NCI-H2171 treated with DMSO at 0.1 percent for 48 hours (cell line): ENCODE measurements at regions not wholly inside any gene's neighbourhood (a gene's known extent, or its start where the extent isn't known, plus 50 kb on each side); places are given as distances from the start of the nearest gene placed in this dataset.
"Not testable (repeated sequence)": the region's sequence is repeated elsewhere in the genome, so short reads cannot be mapped to it uniquely, and the experiment has no call there.

Source experiments
- DNase-seq: peaks from one replicate; lab custom pipeline; 2025; lab: John Stamatoyannopoulos, UW

- DNase-seq: no peak
Observed at GRCh38 chr9:85204176-85204575, 534.6 kb downstream of the NTRK2 start.

GRCh38 chr9:85202596-85202995, 533.1 kb downstream of the NTRK2 start:
- no peak for DNase-seq

GRCh38 chr9:85200726-85201404, 531.3 kb downstream of the NTRK2 start:
- no peak for DNase-seq

GRCh38 chr9:85199866-85200495, 530.5 kb downstream of the NTRK2 start:
- no peak for DNase-seq

- no peak for DNase-seq
Observed at GRCh38 chr9:85192750-85193149, 523.2 kb downstream of the NTRK2 start.

- DNase-seq: no peak
Observed at GRCh38 chr9:85186218-85186585, 516.7 kb downstream of the NTRK2 start.

GRCh38 chr9:85185486-85186217, 516.1 kb downstream of the NTRK2 start:
- DNase-seq: no peak

GRCh38 chr9:85182383-85182782, 512.9 kb downstream of the NTRK2 start:
- no peak for DNase-seq

GRCh38 chr9:85178474-85178873, 508.9 kb downstream of the NTRK2 start:
- DNase-seq: no peak

GRCh38 chr9:85173967-85174366, 504.4 kb downstream of the NTRK2 start:
- DNase-seq: no peak

- DNase-seq: no peak
Observed at GRCh38 chr9:85172001-85172978, 502.8 kb downstream of the NTRK2 start.

GRCh38 chr9:85171163-85171562, 501.6 kb downstream of the NTRK2 start:
- DNase-seq: no peak

GRCh38 chr9:85168412-85168811, 498.9 kb downstream of the NTRK2 start:
- DNase-seq: no peak

GRCh38 chr9:85167146-85167545, 497.6 kb downstream of the NTRK2 start:
- DNase-seq: no peak

GRCh38 chr9:85163825-85164224, 494.3 kb downstream of the NTRK2 start:
- DNase-seq: no peak

GRCh38 chr9:85163415-85163814, 493.9 kb downstream of the NTRK2 start:
- no peak for DNase-seq

- no peak for DNase-seq
Observed at GRCh38 chr9:85162822-85163221, 493.3 kb downstream of the NTRK2 start.

- DNase-seq: not testable (repeated sequence)
Observed at GRCh38 chr9:85160944-85161343, 491.4 kb downstream of the NTRK2 start.

GRCh38 chr9:85158512-85158911, 489.0 kb downstream of the NTRK2 start:
- no peak for DNase-seq

GRCh38 chr9:85157772-85158171, 488.2 kb downstream of the NTRK2 start:
- no peak for DNase-seq

- DNase-seq: no peak
Observed at GRCh38 chr9:85156652-85157051, 487.1 kb downstream of the NTRK2 start.

GRCh38 chr9:85155352-85155751, 485.8 kb downstream of the NTRK2 start:
- no peak for DNase-seq
